GM18951 (cell line): ENCODE measurements at regions not wholly inside any gene's neighbourhood (a gene's known extent, or its start where the extent isn't known, plus 50 kb on each side); places are given as distances from the start of the nearest gene placed in this dataset.
"Not testable (repeated sequence)": the region's sequence is repeated elsewhere in the genome, so short reads cannot be mapped to it uniquely, and the experiment has no call there.

Experiments used
- POLR2A ChIP-seq: IDR thresholded peaks from 4 replicates; pipeline ENCODE4 v1.6.1; 2011; ENCODE audit warnings: mild to moderate bottlenecking; ENCODE audit not compliant: insufficient read length, insufficient read depth; ENCODE audit errors: extremely low read depth
- in situ Hi-C: fragments of 300-500 bp; cut with MboI; formaldehyde crosslinking; loops from one replicate; pipeline ENCODE4 v1.12.0; 2022; ENCODE audit warnings: low sequenced_read_pairs, mixed read lengths, inconsistent platforms; ENCODE audit not compliant: unreplicated experiment

DNA sequence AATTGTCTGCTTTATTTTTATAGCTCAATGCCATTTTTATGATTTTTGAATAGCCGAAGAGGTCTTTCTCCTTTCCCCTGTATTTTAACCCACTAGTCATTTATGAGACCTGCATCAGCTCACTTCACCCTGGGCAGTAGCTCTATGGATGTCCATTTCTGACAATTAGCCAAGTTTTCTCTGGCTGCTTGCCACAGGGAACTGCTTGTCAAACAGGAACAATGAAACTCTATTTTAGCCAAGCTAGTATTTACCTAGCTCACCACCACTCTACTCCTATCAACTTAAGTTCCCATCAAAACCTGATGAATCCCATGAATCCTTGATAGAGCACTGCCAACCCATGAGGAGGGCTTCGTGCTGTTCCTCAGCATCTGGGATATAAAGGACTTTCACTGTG lies 406.7 kb downstream of the RWDD3 start:
- TF ChIP-seq POLR2A: no peak
- in situ Hi-C loops: no loop called here

DNA sequence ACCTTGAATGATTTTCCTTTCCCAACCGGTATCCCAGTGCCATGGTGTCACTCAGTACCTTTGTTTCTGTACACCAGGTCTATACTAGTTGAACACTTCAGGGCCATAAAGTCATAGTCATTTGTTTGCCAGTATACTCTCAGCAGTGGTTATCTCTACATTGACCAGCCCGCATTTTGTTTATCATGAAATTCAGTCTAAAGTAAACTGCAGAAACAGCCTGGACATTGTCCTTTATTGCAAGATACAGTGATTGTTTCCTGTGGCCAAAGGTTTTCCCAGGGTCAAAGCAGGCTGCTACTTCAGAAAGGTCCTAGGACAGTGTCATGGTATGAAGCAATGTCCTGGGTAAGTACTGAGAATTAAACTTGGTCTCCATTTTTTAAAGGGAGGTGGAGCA lies 407.4 kb downstream of the RWDD3 start:
- in situ Hi-C loops: no loop called here
- no peak for TF ChIP-seq POLR2A

DNA sequence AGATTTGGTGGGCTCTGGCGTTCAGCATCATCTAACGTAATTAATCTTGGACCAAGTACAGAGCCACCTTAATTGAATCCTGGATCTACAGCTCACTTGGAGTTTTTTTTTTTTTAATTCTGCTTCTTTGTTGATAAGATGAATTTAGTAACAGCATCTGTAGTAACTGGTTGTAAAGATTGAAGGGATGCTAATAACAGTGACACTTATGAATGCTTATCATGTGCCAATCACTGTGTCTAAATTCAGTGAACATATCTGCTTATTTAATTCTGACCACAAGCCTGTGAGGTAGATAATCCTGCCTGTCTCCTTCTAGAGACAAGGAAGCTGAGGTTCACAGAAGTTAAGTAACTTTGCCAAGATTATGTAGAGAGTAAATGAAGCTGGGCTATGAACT lies 408.0 kb downstream of the RWDD3 start:
- in situ Hi-C loops: no loop called here
- TF ChIP-seq POLR2A: no peak

DNA sequence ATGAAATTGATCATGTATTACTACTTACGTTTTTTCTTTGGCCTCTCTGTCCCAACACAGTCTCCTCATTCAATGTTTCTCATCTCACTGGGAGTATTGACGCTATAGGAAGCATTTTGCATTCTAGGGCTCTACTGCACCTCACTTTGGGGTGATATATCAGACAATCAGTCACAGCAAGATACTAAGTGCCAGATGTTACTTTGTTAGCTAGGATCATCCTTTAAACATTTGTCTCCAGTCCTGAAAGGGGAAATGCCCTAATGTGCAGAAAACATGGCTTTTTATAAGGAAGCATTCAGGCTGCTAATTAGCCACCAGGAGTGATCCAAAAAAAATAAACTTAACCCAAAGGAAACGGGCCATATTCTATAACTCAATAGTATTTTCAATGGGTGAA lies 409.1 kb downstream of the RWDD3 start:
- no peak for TF ChIP-seq POLR2A
- in situ Hi-C loops: no loop called here

DNA sequence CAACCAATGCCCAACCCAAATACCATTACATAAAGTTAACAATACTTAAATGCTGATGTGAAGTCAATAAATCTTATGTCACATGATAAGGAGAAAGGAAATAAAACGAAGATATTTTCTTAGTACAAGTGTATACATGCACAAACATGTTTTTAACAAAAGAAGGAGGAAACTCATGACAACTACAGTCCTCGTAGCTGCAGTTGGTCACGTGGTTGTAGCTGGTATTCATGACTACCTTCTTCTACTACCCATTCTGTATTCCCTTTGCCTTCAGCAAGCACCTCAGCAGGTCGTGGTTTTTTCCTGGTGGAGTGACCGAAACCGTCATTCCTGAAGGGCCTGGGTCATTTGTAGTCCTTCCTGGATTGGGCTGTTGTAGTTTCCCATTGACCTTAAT lies 411.1 kb downstream of the RWDD3 start:
- in situ Hi-C loops: not testable (repeated sequence)

DNA sequence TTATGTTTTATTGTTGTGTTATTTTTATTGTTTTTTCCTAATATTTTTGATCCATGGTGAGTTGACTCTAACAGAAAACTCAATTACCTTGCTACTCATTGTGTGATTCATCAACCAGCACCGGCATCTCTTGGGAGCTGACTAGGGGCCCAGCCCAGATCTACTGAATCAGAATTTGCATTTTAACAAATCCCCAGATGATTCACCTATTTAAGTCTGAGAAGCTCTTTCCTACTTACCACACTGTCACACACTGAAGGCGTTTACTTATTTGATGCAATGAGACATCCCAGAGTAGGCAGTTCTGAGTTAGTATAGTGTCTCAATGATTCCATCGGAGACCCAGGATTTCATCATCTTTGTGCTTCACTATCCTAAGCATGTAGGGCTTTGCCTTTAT lies 416.6 kb downstream of the RWDD3 start:
- in situ Hi-C loops: no loop called here
- TF ChIP-seq POLR2A: no peak

DNA sequence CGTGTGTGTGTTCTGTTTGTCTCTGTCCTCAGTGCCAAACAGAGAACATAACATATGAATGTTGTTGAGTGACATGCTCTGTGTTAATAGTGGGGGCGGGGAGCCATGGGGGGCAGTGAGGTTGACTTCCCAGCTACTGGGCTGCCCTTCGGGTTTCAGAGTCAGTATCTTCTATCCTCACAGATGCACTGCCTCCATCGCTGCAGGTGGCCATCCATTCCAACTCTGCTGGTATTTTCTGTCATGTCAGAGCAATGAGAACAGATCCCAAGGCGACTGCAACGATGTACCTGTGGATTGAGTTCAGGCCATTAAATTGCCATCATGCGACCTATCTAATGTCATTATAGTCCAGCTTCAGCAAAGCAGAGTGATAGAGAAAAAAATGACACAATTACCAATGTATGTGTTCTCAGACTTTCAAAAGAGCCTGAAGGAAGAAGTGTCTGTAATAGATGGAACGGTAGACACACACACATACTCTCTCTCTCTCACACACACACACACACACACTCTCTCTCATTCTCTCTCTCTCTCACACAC lies 418.5 kb downstream of the RWDD3 start:
- TF ChIP-seq POLR2A: no peak

DNA sequence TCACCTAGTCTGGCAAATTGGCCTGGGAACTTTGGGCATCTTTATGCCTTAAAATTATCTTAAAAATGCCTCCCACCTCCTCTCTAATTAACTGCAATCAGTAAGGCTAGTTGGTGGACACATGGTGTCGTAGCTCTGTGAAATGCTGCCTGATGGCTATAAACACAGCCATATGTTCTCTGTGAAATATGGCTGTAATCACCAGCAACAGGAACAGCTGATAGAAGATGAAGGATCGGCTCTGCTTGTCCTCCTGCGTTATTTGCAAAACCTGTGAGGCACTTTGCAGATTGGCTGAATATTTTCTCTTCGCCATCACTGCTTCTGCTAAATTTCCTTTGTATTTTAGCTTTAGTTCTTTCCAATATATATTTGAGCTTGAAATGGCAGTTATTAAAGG lies 419.6 kb downstream of the RWDD3 start:
- in situ Hi-C loops: no loop called here
- TF ChIP-seq POLR2A: no peak

More for the DNA sequence above, 418.5 kb downstream of the RWDD3 start:
- in situ Hi-C loops: no loop called here

DNA sequence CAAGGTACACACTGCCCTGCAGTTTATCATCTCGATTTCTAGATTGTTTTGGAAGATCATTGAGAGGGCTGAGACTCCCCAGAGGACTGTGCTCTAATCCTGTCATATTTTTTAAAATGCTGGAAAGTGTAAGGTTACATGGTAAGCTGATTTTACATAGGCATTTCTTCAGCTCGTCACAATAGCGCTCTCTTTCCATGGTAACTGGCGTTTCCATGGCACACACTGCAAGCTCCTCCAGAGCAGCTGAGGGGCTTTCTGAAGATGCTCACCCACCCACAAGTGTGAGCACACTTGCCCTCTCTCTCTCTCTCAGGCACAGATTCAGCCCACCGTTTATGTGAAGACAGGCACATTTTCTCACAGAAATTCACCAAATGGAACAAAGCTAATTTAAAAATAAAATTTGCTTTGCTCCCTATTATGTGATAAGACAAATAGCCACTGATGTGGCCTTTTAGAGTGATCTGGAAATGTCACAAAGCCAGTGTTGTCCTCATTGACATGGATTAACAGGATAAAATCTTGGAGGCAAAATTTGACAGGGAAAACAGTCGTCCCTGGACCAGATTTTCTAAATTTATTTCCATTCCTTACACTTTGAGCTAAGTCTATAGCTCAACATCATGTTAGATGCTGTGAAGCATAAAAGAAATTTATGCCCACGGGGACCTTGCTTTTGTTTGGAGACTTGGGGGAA lies 421.5 kb downstream of the RWDD3 start:
- in situ Hi-C loops: no loop called here
- no peak for TF ChIP-seq POLR2A

DNA sequence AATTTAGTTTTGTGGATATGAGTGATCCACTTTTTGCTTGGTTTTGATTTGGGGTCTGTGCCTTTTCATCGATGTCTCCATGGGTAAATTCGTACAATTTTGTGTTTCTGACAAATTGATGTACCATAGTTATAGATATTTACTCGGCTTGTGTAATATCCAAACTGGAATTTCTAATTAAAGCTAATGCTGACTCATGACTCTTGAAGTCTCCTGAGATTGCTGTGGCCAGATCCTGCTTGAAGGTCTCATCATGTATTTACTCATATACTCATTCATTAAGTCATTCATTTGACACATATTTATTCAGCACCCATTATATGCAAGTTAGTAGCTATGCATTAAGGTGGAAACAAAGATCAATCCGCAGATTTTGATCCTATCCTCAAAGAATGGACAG lies 423.2 kb downstream of the RWDD3 start:
- TF ChIP-seq POLR2A: no peak
- in situ Hi-C loops: no loop called here

DNA sequence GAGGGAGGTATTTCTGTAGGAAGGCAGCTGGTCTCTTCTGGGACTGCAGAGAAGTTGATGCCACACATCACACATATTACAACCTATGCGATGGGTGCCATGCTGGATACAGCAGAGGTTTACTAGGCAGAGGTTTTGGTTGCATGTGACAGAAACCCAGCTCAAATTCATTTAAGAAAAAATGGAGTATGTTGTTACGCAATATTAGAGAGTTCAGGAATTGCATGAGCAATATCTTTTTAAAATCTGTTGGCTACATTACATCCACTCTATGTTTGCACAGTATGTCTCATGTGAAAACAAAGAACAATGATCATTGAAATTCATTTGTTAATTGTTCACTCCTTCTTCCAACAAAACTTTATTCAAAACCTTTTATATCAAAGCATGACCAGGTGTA lies 425.2 kb downstream of the RWDD3 start:
- no peak for TF ChIP-seq POLR2A
- in situ Hi-C loops: no loop called here

DNA sequence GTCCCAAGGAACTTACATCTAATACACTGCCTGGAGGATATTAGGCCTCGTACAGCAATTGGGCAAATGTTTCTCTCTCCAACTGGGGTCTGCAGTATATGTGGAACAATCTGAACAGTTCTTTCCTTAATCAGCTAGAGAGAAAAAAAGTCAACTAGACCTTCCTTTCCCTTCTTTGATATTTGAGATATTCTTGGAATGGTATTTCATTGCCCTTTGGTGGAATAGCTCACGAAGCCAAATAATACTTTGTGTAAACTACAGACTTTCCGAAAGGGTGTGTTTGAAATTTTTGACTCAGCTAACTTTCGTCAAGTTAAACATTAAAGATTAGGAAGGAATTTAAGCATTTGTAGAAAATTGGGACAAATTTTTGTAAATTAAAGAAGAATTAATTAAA lies 425.6 kb downstream of the RWDD3 start:
- in situ Hi-C loops: no loop called here
- no peak for TF ChIP-seq POLR2A

DNA sequence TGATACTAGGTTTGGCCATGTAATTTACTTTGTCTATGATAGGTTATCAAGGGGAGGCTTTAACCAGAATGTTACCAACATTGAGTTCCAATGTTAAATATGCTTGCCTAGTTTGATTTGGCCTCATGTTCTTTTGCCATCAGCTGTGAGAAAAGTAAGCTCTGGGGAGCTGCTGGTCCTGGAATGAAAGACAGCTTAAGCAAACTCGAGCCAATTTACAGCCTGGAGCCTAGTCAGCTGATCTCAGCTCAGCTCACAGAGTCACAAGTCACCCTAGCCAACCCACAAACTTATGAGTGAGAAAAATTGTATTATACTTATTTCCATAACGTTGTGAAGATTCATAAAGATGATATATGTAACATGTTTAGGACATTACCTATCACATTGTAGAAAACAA lies 426.7 kb downstream of the RWDD3 start:
- in situ Hi-C loops: no loop called here
- no peak for TF ChIP-seq POLR2A

DNA sequence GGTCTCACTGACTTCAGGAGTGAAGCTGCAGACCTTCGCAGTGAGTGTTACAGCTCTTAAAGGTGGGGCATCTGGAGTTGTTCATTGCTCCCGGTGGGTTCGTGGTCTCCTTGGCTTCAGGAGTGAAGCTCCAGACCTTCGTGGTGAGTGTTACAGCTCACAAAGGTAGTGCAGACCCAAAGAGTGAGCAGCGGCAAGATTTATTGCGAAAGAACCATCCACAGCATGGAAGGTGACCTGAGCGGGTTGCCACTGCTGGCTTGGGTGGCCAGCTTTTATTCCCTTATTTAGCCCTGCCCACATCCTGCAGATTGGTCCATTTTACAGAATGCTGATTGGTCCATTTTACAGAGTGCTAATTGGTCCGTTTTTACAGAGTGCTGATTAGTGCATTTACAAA lies 429.5 kb downstream of the RWDD3 start:
- in situ Hi-C loops: not testable (repeated sequence)

DNA sequence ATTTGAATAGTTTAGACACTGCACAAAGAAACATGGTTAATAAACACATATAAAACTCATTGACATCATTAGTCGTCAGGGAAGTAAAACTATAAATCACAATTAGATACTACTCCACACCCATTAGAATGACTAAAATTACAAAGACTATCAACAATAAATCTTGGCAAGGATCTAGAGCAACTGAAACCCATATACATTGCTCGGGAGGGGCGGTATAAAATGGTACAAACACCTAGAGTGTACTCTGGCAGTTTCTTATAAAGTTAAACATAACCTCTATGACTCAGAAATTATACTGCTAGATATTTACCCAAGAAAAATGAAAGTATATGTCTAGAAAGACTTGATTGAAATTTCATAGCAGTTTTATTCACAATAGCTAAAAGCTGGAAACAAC lies 434.2 kb downstream of the RWDD3 start:
- in situ Hi-C loops: no loop called here
- no peak for TF ChIP-seq POLR2A

DNA sequence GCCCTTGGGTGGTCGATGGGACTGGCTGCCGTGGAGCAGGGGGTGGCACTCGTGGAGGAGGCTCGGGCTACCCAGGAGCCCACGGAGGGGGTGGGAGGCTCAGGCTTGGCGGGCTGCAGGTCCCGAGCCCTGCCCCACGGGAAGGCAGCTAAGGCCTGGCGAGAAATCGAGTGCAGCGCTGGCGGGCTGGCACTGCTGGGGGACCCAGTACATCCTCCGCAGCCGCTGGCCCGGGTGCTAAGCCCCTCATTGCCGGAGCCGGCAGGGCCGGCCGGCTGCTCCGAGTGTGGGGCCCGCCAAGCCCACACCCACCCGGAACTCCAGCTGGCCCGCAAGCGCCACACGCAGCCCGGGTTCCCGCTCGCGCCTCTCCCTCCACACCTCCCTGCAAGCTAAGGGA lies 435.6 kb downstream of the RWDD3 start:
- in situ Hi-C loops: not testable (repeated sequence)
